Epithelial cell of esophagus (primary cell): ENCODE measurements at regions not wholly inside any gene's neighbourhood (a gene's known extent, or its start where the extent isn't known, plus 50 kb on each side); places are given as distances from the start of the nearest gene placed in this dataset.

Experiments
- DNase-seq: peaks from one replicate; pipeline ENCODE4 v3.0.0; 2010; ENCODE audit warnings: low read depth
- H3K4me3 ChIP-seq: 2 replicates; pipeline ENCODE4 v1.5.1; 2011; ENCODE audit warnings: mild to moderate bottlenecking, low read length, control low read depth
- CTCF ChIP-seq: IDR thresholded peaks from 2 replicates; pipeline ENCODE4 v1.5.1; 2011; ENCODE audit warnings: low read depth, mild to moderate bottlenecking, low read length, control low read depth, inconsistent platforms; ENCODE audit not compliant: insufficient read depth; ENCODE audit errors: missing control alignments

- no peak for DNase-seq
- H3K4me3 ChIP-seq, result no peak overlapping the region
- TF ChIP-seq CTCF, result no peak
Observed at GRCh38 chr5:2902742-2903297, 151.3 kb upstream of the IRX2 start.

GRCh38 chr5:2902186-2902585 is 150.7 kb upstream of the IRX2 start:
- no peak for DNase-seq
- TF ChIP-seq CTCF, result no peak
- H3K4me3 ChIP-seq, result no peak overlapping the region

GRCh38 chr5:2901511-2901910 is 150.0 kb upstream of the IRX2 start:
- TF ChIP-seq CTCF, result no peak
- H3K4me3 ChIP-seq, result no peak overlapping the region
- no peak for DNase-seq

- no peak for DNase-seq
- no peak for TF ChIP-seq CTCF
- H3K4me3 ChIP-seq, result no peak overlapping the region
Observed at GRCh38 chr5:2901096-2901495, 149.6 kb upstream of the IRX2 start.

- H3K4me3 ChIP-seq, result no peak overlapping the region
- no peak for DNase-seq
- TF ChIP-seq CTCF, result no peak
Observed at GRCh38 chr5:2900360-2900759, 148.9 kb upstream of the IRX2 start.

- no peak for TF ChIP-seq CTCF
- H3K4me3 ChIP-seq, result no peak overlapping the region
- DNase-seq, result no peak
Observed at GRCh38 chr5:2899311-2899710, 147.8 kb upstream of the IRX2 start.

- no peak for DNase-seq
- no peak overlapping the region for H3K4me3 ChIP-seq
- TF ChIP-seq CTCF, result no peak
Observed at GRCh38 chr5:2898661-2899060, 147.2 kb upstream of the IRX2 start.
